Activated CD4-positive, alpha-beta T cell treated with anti-CD3 and anti-CD28 coated beads for 48 hours (primary cell): ENCODE measurements at regions not wholly inside any gene's neighbourhood (a gene's known extent, or its start where the extent isn't known, plus 50 kb on each side); places are given as distances from the start of the nearest gene placed in this dataset.

Experiments used
- DNase-seq: peaks from one replicate; pipeline ENCODE4 v3.0.0-alpha.2; 2020

- no peak for DNase-seq
Measured at GRCh38 chr5:112024769-112025168, 267.8 kb upstream of the NREP start.

GRCh38 chr5:112024221-112024620 is 267.2 kb upstream of the NREP start:
- no peak for DNase-seq

GRCh38 chr5:112023766-112024165 is 266.8 kb upstream of the NREP start:
- no peak for DNase-seq

GRCh38 chr5:112018846-112019245 is 261.9 kb upstream of the NREP start:
- no peak for DNase-seq

- DNase-seq, result no peak
Measured at GRCh38 chr5:112016980-112017379, 260.0 kb upstream of the NREP start.

- no peak for DNase-seq
Measured at GRCh38 chr5:112014783-112015395, 257.9 kb upstream of the NREP start.

GRCh38 chr5:112013660-112014059 is 256.7 kb upstream of the NREP start:
- no peak for DNase-seq

GRCh38 chr5:112012104-112012503 is 255.1 kb upstream of the NREP start:
- DNase-seq, result no peak

GRCh38 chr5:112010475-112010874 is 253.5 kb upstream of the NREP start:
- no peak for DNase-seq

GRCh38 chr5:112006721-112007120 is 249.7 kb upstream of the NREP start:
- no peak for DNase-seq

GRCh38 chr5:112005623-112005930 is 248.6 kb upstream of the NREP start:
- DNase-seq, result no peak

- no peak for DNase-seq
Measured at GRCh38 chr5:112004867-112005622, 248.1 kb upstream of the NREP start.

- DNase-seq, result no peak
Measured at GRCh38 chr5:112002376-112002775, 245.4 kb upstream of the NREP start.

GRCh38 chr5:111999286-111999685 is 242.3 kb upstream of the NREP start:
- no peak for DNase-seq

GRCh38 chr5:111998871-111999270 is 241.9 kb upstream of the NREP start:
- DNase-seq, result no peak

GRCh38 chr5:111997711-111998110 is 240.7 kb upstream of the NREP start:
- DNase-seq, result peak; percentile 5

GRCh38 chr5:111997308-111997707 is 240.3 kb upstream of the NREP start:
- DNase-seq, result no peak

- DNase-seq, result no peak
Measured at GRCh38 chr5:111996574-111996973, 239.6 kb upstream of the NREP start.

GRCh38 chr5:111995701-111996100 is 238.7 kb upstream of the NREP start:
- DNase-seq, result no peak

GRCh38 chr5:111993242-111993641 is 236.2 kb upstream of the NREP start:
- DNase-seq, result no peak

GRCh38 chr5:111984044-111984443 is 227.1 kb upstream of the NREP start:
- no peak for DNase-seq

- DNase-seq, result no peak
Measured at GRCh38 chr5:111983459-111983858, 226.5 kb upstream of the NREP start.

GRCh38 chr5:111977436-111977829 is 220.4 kb upstream of the NREP start:
- DNase-seq, result no peak

- no peak for DNase-seq
Measured at GRCh38 chr5:111976705-111977435, 219.9 kb upstream of the NREP start.
